ENCODE measurements at regions not wholly inside any gene's neighbourhood (a gene's known extent, or its start where the extent isn't known, plus 50 kb on each side); places are given as distances from the start of the nearest gene placed in this dataset.

DNA sequence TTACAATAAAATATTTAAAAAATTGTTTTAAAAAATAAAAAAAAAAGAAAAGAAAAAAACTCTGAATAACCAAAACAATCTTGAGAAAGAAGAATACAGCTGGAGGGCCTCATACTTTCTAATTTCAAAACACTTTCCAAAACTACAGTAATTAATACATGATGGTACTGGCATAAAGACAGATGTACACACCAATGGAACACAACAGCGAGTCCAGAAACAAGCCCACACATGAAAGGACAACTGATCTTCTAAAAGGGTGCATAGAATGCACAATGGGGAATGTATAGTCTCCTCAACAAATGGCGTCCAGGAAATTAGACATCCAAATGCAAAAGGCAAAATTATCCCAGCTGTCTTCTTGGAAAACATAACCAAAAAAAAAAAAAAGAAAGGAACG, 99.6 kb downstream of the LURAP1L start:
- no peak for DNase-seq

- no peak for DNase-seq
Measured at GRCh38 chr9:12875191-12875590, 100.4 kb downstream of the LURAP1L start.

- DNase-seq, result no peak
Measured at GRCh38 chr9:12876872-12877271, 102.1 kb downstream of the LURAP1L start.

DNA sequence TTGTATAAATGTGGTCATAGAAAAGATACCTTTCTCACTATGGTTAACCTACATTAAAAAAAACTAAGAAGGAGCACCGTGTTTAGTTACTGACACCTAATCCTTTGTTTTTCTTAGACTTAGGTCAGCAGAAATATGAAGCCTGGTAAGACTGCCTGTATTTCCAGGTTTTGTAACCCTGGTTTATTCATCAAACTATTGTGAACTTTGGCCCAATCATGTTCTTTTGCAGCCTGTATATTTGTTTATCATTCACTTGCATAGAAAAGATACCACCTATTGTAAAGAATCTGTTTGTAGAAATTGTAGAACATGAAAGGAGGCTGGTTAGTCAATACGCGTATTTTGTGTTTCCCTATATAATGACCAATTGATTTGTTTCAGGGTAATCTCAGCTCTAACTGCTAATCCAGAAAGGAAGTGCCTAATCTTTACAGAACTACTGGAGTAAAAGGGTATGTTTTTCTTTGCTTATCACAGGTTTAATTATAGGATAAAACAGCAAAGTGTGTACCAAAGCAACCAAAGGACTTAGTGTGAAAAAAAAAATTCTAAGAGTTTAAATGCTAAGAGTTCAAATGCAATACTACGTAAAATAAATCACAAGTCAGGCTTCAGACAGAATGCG, 103.6 kb downstream of the LURAP1L start:
- no peak for DNase-seq

GRCh38 chr9:12879961-12880360, 105.1 kb downstream of the LURAP1L start:
- DNase-seq, result no peak

DNA sequence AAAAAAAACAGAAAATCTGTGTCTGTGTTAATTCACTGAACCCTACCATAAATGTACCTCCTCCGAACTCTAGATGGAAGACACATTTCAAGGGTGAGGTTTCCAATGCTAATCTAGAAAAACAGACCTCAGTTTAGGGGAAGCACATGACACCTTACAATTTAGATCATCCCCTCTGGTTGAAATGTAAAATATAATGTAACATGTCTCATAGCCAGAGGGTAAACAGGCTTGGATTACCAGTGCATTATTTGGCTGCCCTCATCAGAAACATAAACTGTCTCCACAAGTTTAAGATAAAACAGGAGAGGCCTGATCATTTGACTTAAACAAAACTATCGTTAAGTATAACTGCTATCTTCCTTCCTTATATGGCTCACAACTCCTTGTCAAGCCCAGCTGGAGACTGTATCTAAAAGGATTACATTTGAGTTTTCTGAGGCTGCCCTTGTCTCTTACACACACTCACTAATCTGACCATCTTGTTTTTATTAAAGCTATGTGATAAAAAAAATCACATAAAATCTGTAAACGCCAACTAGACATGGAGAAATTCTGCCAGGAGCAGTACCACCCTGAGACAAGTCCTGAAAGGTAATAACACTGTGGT, 105.7 kb downstream of the LURAP1L start:
- no peak for DNase-seq

DNA sequence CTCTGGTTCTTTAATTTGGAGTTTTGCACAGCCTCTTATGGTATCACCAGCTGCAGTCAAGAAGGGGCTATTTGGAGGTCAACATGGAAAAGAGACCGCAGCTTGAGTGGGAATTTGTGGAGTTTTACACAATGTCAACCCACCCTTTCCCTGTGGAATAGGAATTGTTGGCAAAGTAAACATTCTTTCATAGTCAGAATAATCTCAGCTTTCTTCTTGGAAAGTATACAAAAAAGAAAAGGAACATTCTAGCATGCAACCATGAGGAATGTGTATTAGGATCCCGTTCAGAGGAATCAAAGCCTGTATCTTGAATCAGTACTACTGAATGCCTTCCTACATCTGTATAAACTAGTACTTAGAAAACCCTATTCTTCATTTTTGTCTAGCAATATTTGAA, 107.6 kb downstream of the LURAP1L start:
- no peak for DNase-seq

DNA sequence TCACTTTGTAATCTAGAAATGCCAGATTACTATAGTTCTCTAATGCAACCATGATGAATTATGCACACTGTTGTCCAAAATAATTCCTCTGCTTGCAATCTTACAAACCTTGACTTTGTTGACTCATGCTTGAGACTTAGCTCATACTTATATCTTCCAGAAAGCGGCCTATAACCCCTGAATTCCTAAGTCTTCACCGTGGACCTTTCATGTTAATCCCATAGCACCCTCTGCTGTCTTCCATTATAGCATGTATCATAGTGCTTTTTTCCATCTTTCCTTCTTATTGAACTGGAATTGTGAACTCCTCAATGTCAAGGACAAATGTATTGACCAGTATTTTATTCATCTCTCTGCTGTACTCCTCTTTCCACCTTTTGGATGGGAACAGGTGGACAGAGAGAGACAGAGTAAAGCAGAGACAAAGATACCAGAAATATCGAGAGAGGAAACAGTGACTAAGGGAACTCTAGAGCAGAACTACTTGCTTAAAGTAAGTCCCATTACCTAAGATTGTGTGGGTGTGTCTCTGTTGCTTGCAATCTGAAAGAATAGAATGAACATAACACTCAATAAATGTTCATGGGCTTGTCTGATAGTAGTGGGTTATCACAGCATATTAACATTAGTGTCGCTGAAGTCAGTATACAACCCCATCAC, 110.0 kb downstream of the LURAP1L start:
- DNase-seq, result no peak

GRCh38 chr9:12889402-12890106, 114.7 kb downstream of the LURAP1L start:
- no peak for DNase-seq

- no peak for DNase-seq
Measured at GRCh38 chr9:12891588-12891987, 116.8 kb downstream of the LURAP1L start.

- DNase-seq, result no peak
Measured at GRCh38 chr9:12903316-12903715, 128.5 kb downstream of the LURAP1L start.

GRCh38 chr9:12904261-12905000, 129.6 kb downstream of the LURAP1L start:
- DNase-seq, result no peak

DNA sequence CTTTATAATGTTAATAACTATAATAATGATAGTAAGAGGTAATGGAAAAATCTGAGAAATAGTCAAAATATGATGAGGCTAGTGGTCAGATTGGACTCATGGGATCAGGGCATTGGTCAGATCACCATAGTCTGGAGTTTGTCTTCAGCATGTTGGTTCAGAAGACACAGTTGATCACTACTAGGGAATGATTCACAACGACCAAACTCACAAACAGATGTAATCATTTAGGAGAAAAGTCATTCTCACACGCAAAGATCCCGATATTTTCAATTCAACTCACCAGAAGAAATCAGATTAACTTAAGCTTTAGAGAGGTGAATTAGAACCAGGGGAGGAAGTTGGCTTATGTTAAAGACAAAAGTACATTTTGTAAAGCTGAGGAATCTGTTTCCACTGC, 131.8 kb downstream of the LURAP1L start:
- DNase-seq, result no peak

- DNase-seq, result no peak
Measured at GRCh38 chr9:12908895-12909294, 134.1 kb downstream of the LURAP1L start.

GRCh38 chr9:12915366-12915954, 140.6 kb downstream of the LURAP1L start:
- DNase-seq, result no peak

GRCh38 chr9:12916042-12916441, 141.2 kb downstream of the LURAP1L start:
- no peak for DNase-seq

- no peak for DNase-seq
Measured at GRCh38 chr9:12920437-12920836, 145.6 kb downstream of the LURAP1L start.

- no peak for DNase-seq
Measured at GRCh38 chr9:12921621-12922020, 146.8 kb downstream of the LURAP1L start.

DNA sequence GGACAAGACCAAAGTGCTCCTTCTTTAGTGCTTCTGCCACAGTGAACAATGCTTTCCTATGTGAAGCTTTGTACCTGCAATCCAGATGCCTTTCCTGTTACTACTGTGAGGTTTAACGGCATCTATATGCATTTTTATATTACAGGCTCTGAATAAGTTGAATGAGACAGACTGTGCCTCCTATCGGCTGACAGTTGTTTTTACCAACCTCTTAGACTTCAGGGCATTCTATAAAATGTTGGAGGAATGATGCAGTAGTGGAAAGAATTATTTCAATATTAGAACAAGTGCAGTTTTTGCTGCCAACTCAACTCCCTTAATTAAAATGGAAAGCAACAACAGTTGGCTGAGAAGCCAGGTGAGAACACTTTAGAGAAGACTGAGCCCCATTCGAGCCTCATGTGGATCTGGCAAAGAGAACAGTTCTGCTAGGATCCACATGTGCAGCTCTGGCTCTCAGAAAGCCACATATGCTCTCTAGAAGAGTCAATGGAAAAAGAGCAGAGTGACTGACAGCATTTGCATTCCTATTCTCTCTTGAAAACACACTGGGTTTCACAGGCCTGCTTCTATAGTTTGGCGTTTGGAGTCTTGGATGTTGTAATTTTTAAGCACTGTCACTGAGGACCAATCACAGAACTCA, 147.5 kb downstream of the LURAP1L start:
- DNase-seq, result no peak

DNA sequence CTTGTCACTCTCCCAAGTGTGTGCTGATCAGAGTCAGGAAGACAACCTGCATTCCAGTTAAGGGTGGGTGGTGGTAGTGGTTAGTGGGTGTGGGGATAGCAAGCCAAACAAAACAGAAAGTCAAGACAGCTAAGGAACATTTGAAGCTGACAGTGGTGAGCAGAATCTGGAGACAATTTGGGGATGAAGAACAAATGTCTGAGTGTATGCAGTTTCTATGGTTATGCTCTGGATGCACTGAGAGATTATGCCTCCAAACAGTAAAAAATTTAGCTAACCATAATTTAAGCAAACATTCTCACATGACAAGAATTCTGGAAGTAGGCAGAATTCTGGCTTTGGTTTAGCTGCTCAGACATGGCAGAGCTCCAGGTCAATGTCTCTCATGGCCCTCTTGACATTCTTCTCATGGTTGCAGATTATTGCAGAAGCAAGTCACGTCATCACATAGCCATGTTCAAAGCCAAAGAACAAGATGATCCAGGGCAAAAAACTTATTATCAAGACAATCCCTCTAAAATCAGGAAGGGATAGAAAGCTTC, 148.7 kb downstream of the LURAP1L start:
- no peak for DNase-seq

GRCh38 chr9:12930906-12931305, 156.1 kb downstream of the LURAP1L start:
- no peak for DNase-seq

- no peak for DNase-seq
Measured at GRCh38 chr9:12933957-12934356, 159.1 kb downstream of the LURAP1L start.
